ENCODE measurements at regions not wholly inside any gene's neighbourhood (a gene's known extent, or its start where the extent isn't known, plus 50 kb on each side); places are given as distances from the start of the nearest gene placed in this dataset.
"Not testable (repeated sequence)": the region's sequence is repeated elsewhere in the genome, so short reads cannot be mapped to it uniquely, and the experiment has no call there.

- no peaks in the 10 kb centered on the region for H3K9me3 ChIP-seq
- no peaks in the 10 kb centered on the region for H3K36me3 ChIP-seq
- intact Hi-C loops (cut with DNase I) = no loop called here
- no peak overlapping the region for H3K27ac ChIP-seq
- H3K4me1 ChIP-seq (ENCODE audit: insufficient read depth) = no peaks in the 10 kb centered on the region
- WGBS, 3 donors = 88 to 95% (median 89%) methylated on average over 1 of the region's 1 CpG
- H3K4me3 ChIP-seq = no peak overlapping the region
- TF ChIP-seq EP300 (IDR thresholded peaks at IDR 0.05) (no peak), CTCF (IDR thresholded peaks at IDR 0.05) (no peak)
- no peak for DNase-seq
- no peaks in the 10 kb centered on the region for H3K27me3 ChIP-seq
Measured at GRCh38 chr1:118811156-118811555, 177.0 kb downstream of the TBX15 start.

- Histone ChIP-seq H3K4me3 (no peak overlapping the region), H3K4me1 (ENCODE audit: insufficient read depth) (no peaks in the 10 kb centered on the region), H3K27me3 (no peaks in the 10 kb centered on the region), H3K36me3 (no peaks in the 10 kb centered on the region), H3K9me3 (no peaks in the 10 kb centered on the region), H3K27ac (no peak overlapping the region)
- no peak for DNase-seq
- no peak for TF ChIP-seq POLR2A (IDR thresholded peaks at IDR 0.05)
- TF ChIP-seq EP300 (IDR thresholded peaks at IDR 0.05) = no peak
- no peak for TF ChIP-seq CTCF (IDR thresholded peaks at IDR 0.05)
- intact Hi-C loops (cut with DNase I) = no loop called here
- WGBS, 3 donors = 77 to 85% (median 80%) methylated on average over 4 of the region's 4 CpGs
Measured at GRCh38 chr1:118809586-118809985, 178.6 kb downstream of the TBX15 start.

GRCh38 chr1:118803128-118803527 is 185.0 kb downstream of the TBX15 start:
- H3K4me1 ChIP-seq (ENCODE audit: insufficient read depth); H3K4me3 ChIP-seq; DNase-seq; H3K9me3 ChIP-seq; H3K27ac ChIP-seq; H3K36me3 ChIP-seq; intact Hi-C loops (cut with DNase I); H3K27me3 ChIP-seq: not testable (repeated sequence)
- 61 to 66% (median 66%) methylated on average over 5 of the region's 5 CpGs for WGBS, 3 donors

GRCh38 chr1:118791094-118791691 is 196.9 kb downstream of the TBX15 start:
- no peaks in the 10 kb centered on the region for H3K9me3 ChIP-seq
- intact Hi-C loops (cut with DNase I) = no loop called here
- TF ChIP-seq POLR2A (IDR thresholded peaks at IDR 0.05) = no peak
- no peak for TF ChIP-seq EP300 (IDR thresholded peaks at IDR 0.05)
- TF ChIP-seq CTCF (IDR thresholded peaks at IDR 0.05) = no peak
- no peak overlapping the region for H3K4me3 ChIP-seq
- no peak for DNase-seq
- H3K27me3 ChIP-seq = no peaks in the 10 kb centered on the region
- H3K4me1 ChIP-seq (ENCODE audit: insufficient read depth) = no peaks in the 10 kb centered on the region
- H3K27ac ChIP-seq = no peak overlapping the region
- H3K36me3 ChIP-seq = no peaks in the 10 kb centered on the region
- 45 to 54% (median 48%) methylated on average over 2 of the region's 2 CpGs for WGBS, 3 donors

- Histone ChIP-seq H3K36me3 (no peaks in the 10 kb centered on the region), H3K4me1 (ENCODE audit: insufficient read depth) (no peaks in the 10 kb centered on the region), H3K27ac (no peak overlapping the region), H3K9me3 (no peaks in the 10 kb centered on the region), H3K4me3 (no peak overlapping the region), H3K27me3 (no peaks in the 10 kb centered on the region)
- DNase-seq = no peak
- TF ChIP-seq POLR2A (IDR thresholded peaks at IDR 0.05) (no peak), CTCF (IDR thresholded peaks at IDR 0.05) (no peak), EP300 (IDR thresholded peaks at IDR 0.05) (no peak)
- intact Hi-C loops (cut with DNase I) = no loop called here
- 68 to 90% (median 90%) methylated on average over 1 of the region's 1 CpG for WGBS, 3 donors
Measured at GRCh38 chr1:118788463-118788862, 199.7 kb downstream of the TBX15 start.

Measured in ovary (tissue), 7 donors.